ENCODE measurements at regions not wholly inside any gene's neighbourhood (a gene's known extent, or its start where the extent isn't known, plus 50 kb on each side); places are given as distances from the start of the nearest gene placed in this dataset.
"Not testable (repeated sequence)": the region's sequence is repeated elsewhere in the genome, so short reads cannot be mapped to it uniquely, and the experiment has no call there.

- H3K4me3 ChIP-seq (ENCODE audit: low read length); H3K27me3 ChIP-seq (ENCODE audit: control insufficient read depth in 1 of 2, insufficient read depth in 2 of 2, low read length in 2 of 2); CTCF ChIA-PET; intact Hi-C loops (cut with DNase I, micrococcal nuclease); ATAC-seq (ENCODE audit: poor library complexity); POLR2A ChIA-PET; H3K27ac ChIP-seq (ENCODE audit: low read depth in 1 of 2, low read length in 2 of 2); H3K4me3 Mint-ChIP-seq; H3K27me3 Mint-ChIP-seq; H3K4me1 Mint-ChIP-seq (ENCODE audit: low read depth); H3K36me3 ChIP-seq (ENCODE audit: insufficient read depth, low read length); H3K4me1 ChIP-seq (ENCODE audit: insufficient read depth, low read length); H3K27ac Mint-ChIP-seq; DNase-seq: not testable (repeated sequence)
- Mint-ChIP-seq H3K9me3 (peaks cover 27% of the 10 kb centered on the region), H3K36me3 (ENCODE audit: low read depth) (peaks cover 30% of the 10 kb centered on the region)
- H3K9me3 ChIP-seq (ENCODE audit: control insufficient read depth in 1 of 2, insufficient read depth in 1 of 2, low read length in 2 of 2), result peaks cover 23 to 58% of the 10 kb centered on the region in 2 experiments
These were observed 4476.4 kb upstream of the OR11H1 start for GRCh38 chr22:11051401-11052112.

GRCh38 chr22:11053403-11054344 lies 4474.3 kb upstream of the OR11H1 start:
- POLR2A ChIA-PET; intact Hi-C loops (cut with DNase I, micrococcal nuclease); H3K27me3 Mint-ChIP-seq: not testable (repeated sequence)

DNA sequence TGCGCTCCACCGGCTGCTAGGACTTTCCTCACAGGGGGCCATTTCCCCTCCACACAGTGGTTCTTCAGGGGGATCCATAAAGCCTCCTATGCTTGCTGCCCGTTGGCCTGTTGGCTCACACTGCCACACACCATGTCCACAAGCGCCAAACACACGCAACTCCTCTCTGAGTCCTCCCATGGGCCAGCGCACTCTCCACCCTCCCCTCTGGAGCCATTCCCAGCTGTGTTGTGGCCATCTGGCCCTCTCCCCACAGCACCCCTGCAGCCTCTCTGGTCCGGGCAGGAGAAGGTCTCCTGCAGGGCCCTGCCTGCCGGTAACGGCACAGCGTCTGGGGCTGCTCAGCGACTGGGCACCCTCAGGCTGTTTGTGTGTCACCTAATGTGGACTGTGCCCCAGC lies 4473.3 kb upstream of the OR11H1 start:
- H3K9me3 Mint-ChIP-seq, result peaks cover 25% of the 10 kb centered on the region
- POLR2A ChIA-PET; ATAC-seq (ENCODE audit: poor library complexity): not testable (repeated sequence)

More at GRCh38 chr22:11053403-11054344, 4474.3 kb upstream of the OR11H1 start:
- H3K27me3 ChIP-seq (ENCODE audit: control insufficient read depth in 1 of 2, insufficient read depth in 2 of 2, low read length in 2 of 2); H3K4me1 ChIP-seq (ENCODE audit: insufficient read depth, low read length); H3K4me1 Mint-ChIP-seq (ENCODE audit: low read depth); CTCF ChIA-PET; DNase-seq; H3K27ac Mint-ChIP-seq; H3K27ac ChIP-seq (ENCODE audit: low read depth in 1 of 2, low read length in 2 of 2); H3K4me3 ChIP-seq (ENCODE audit: low read length); H3K36me3 ChIP-seq (ENCODE audit: insufficient read depth, low read length); ATAC-seq (ENCODE audit: poor library complexity); H3K4me3 Mint-ChIP-seq: not testable (repeated sequence)
- peaks cover 31 to 79% of the 10 kb centered on the region in 2 experiments for H3K9me3 ChIP-seq (ENCODE audit: control insufficient read depth in 1 of 2, insufficient read depth in 1 of 2, low read length in 2 of 2)
- Mint-ChIP-seq H3K9me3 (peaks cover 29% of the 10 kb centered on the region), H3K36me3 (ENCODE audit: low read depth) (peaks cover 33% of the 10 kb centered on the region)

GRCh38 chr22:11055176-11055575 lies 4472.8 kb upstream of the OR11H1 start:
- H3K4me3 Mint-ChIP-seq; H3K27me3 ChIP-seq (ENCODE audit: control insufficient read depth in 1 of 2, insufficient read depth in 2 of 2, low read length in 2 of 2); DNase-seq; H3K27ac ChIP-seq (ENCODE audit: low read depth in 1 of 2, low read length in 2 of 2); H3K27ac Mint-ChIP-seq; ATAC-seq (ENCODE audit: poor library complexity); H3K4me1 Mint-ChIP-seq (ENCODE audit: low read depth); intact Hi-C loops (cut with DNase I, micrococcal nuclease); POLR2A ChIA-PET; H3K27me3 Mint-ChIP-seq; CTCF ChIA-PET; H3K4me3 ChIP-seq (ENCODE audit: low read length); H3K4me1 ChIP-seq (ENCODE audit: insufficient read depth, low read length); H3K36me3 ChIP-seq (ENCODE audit: insufficient read depth, low read length): not testable (repeated sequence)
- peaks cover 31 to 70% of the 10 kb centered on the region in 2 experiments for H3K9me3 ChIP-seq (ENCODE audit: control insufficient read depth in 1 of 2, insufficient read depth in 1 of 2, low read length in 2 of 2)
- H3K36me3 Mint-ChIP-seq (ENCODE audit: low read depth), result peaks cover 32% of the 10 kb centered on the region
- H3K9me3 Mint-ChIP-seq, result peaks cover 25% of the 10 kb centered on the region

More for the DNA sequence above, 4473.3 kb upstream of the OR11H1 start:
- CTCF ChIA-PET; H3K27me3 ChIP-seq (ENCODE audit: control insufficient read depth in 1 of 2, insufficient read depth in 2 of 2, low read length in 2 of 2); H3K36me3 ChIP-seq (ENCODE audit: insufficient read depth, low read length); H3K4me3 Mint-ChIP-seq; H3K4me1 ChIP-seq (ENCODE audit: insufficient read depth, low read length); intact Hi-C loops (cut with DNase I, micrococcal nuclease); H3K27me3 Mint-ChIP-seq; H3K4me1 Mint-ChIP-seq (ENCODE audit: low read depth); DNase-seq; H3K27ac Mint-ChIP-seq; H3K4me3 ChIP-seq (ENCODE audit: low read length); H3K27ac ChIP-seq (ENCODE audit: low read depth in 1 of 2, low read length in 2 of 2): not testable (repeated sequence)
- H3K36me3 Mint-ChIP-seq (ENCODE audit: low read depth), result peaks cover 31% of the 10 kb centered on the region
- peaks cover 31 to 73% of the 10 kb centered on the region in 2 experiments for H3K9me3 ChIP-seq (ENCODE audit: control insufficient read depth in 1 of 2, insufficient read depth in 1 of 2, low read length in 2 of 2)

DNA sequence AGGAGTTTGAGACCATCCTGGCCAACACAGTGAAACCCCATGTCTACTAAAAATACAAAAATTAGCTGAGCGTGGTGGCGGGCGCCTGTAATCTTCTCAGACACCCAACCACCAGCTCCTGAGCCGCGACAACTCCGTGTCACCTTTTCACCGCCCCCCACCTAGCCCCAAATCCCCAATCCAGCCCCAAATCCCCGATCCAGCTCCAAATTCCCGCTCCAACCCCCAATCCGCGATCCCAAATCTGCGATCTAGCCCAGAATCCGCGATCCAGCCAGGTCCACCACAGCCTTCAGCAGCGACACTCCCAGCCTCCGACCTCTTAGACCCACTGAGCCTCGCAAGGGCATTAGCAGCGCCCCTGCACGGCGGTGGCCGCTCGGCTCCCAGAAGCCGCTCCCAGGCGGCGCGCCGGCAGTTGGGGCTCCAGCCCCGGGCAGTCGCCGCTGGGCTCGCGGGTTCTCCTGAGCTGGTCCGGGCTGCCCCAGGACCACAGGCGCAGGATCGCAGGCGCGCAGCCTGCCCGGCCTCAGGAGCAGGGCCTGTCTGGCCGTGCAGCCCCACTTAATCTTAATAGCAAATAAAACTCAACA lies 4469.9 kb upstream of the OR11H1 start:
- DNase-seq; CTCF ChIA-PET; H3K36me3 ChIP-seq (ENCODE audit: insufficient read depth, low read length); intact Hi-C loops (cut with DNase I, micrococcal nuclease); H3K27me3 Mint-ChIP-seq; H3K4me3 ChIP-seq (ENCODE audit: low read length); ATAC-seq (ENCODE audit: poor library complexity); H3K27ac ChIP-seq (ENCODE audit: low read depth in 1 of 2, low read length in 2 of 2); H3K27ac Mint-ChIP-seq; H3K27me3 ChIP-seq (ENCODE audit: control insufficient read depth in 1 of 2, insufficient read depth in 2 of 2, low read length in 2 of 2); H3K4me3 Mint-ChIP-seq; H3K4me1 Mint-ChIP-seq (ENCODE audit: low read depth); POLR2A ChIA-PET; H3K4me1 ChIP-seq (ENCODE audit: insufficient read depth, low read length): not testable (repeated sequence)
- Mint-ChIP-seq H3K9me3 (peaks cover 29% of the 10 kb centered on the region), H3K36me3 (ENCODE audit: low read depth) (peaks cover 32% of the 10 kb centered on the region)
- H3K9me3 ChIP-seq (ENCODE audit: control insufficient read depth in 1 of 2, insufficient read depth in 1 of 2, low read length in 2 of 2), result peaks cover 37 to 65% of the 10 kb centered on the region in 2 experiments

GRCh38 chr22:11059129-11059528 lies 4468.9 kb upstream of the OR11H1 start:
- H3K9me3 Mint-ChIP-seq, result peaks cover 36% of the 10 kb centered on the region
- H3K4me3 Mint-ChIP-seq; H3K27ac ChIP-seq (ENCODE audit: low read depth in 1 of 2, low read length in 2 of 2); POLR2A ChIA-PET; H3K4me1 ChIP-seq (ENCODE audit: insufficient read depth, low read length); intact Hi-C loops (cut with DNase I, micrococcal nuclease); CTCF ChIA-PET; H3K27me3 ChIP-seq (ENCODE audit: control insufficient read depth in 1 of 2, insufficient read depth in 2 of 2, low read length in 2 of 2); H3K27ac Mint-ChIP-seq; H3K36me3 ChIP-seq (ENCODE audit: insufficient read depth, low read length); ATAC-seq (ENCODE audit: poor library complexity); H3K4me1 Mint-ChIP-seq (ENCODE audit: low read depth); H3K4me3 ChIP-seq (ENCODE audit: low read length); DNase-seq; H3K27me3 Mint-ChIP-seq: not testable (repeated sequence)
- H3K36me3 Mint-ChIP-seq (ENCODE audit: low read depth), result peaks cover 26% of the 10 kb centered on the region
- H3K9me3 ChIP-seq (ENCODE audit: control insufficient read depth in 1 of 2, insufficient read depth in 1 of 2, low read length in 2 of 2), result peaks cover 37 to 56% of the 10 kb centered on the region in 2 experiments

All from CD4-positive, alpha-beta T cell (primary cell).